ENCODE measurements at regions not wholly inside any gene's neighbourhood (a gene's known extent, or its start where the extent isn't known, plus 50 kb on each side); places are given as distances from the start of the nearest gene placed in this dataset.

DNA sequence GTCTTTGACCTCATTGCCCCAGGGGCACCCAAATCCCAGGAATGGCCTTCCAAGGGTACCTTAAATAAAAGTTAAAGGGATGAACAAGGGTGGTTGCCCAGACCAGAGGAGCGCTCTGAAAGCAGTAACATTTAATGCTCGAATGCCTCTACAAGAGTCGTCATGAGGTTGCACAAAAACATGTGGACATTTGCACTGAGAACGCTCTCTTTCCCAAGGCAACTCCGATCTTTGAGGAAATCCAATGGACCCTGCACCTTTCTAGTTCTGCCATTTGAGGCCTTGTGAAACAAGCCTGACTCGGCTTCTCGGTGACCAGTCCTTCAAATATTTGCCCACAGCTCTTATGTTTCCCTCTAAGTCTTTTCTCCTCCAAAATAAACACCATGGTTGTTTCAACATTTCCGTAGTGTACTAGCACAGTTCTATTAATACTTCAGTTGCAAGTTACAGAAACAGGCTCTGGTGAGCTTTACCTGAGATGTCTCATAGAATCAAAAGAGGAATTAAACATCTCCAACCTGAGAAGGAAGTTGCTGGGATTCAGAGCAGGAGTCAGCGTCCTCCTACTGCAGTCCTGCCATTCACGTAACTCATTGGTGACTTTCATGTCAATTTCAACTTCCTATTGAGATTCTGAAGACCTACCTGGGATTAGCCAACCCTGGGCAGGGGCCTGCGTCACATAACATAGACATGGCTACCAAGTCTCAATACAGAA is 168.8 kb upstream of the RAI14 start:
- DNase-seq, result peak; percentile 95

DNA sequence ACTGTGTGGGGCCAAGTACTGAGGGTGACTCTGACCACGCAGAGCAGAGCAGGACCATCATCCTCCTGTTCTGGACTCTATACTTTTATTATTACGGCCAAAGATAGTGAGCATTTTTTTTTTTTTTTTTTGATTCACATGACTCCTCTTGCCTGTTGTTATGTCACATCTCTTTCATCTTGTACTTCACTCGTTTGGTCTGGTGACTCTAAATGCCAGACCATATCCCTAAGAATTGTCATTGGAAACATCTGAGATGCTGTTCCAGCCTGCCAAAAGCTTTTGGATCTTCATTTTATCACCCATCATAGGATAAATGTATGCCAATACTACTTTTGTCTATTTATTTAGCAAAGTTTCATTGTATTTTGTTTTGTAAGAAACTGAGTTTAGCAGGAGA is 168.2 kb upstream of the RAI14 start:
- DNase-seq, result no peak

DNA sequence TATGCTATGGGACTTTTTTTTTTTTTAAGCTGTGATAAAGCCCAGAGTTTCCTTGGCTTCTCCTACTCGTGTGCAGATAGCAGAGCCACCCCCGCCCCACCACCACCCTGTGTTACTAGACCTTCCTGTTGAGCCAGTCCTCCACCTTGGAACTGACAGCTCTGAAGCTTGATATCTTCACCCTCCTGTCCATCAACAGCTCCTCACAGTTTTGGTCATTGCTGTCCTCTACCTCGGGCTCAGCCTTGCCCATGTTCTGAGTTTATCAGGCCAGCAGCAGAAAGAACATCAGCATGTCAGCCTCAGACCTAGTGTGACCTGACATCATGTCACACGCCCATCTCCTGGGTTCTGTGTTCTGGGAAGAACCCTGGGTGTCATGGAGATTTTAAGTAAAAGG is 167.1 kb upstream of the RAI14 start:
- no peak for DNase-seq

- no peak for DNase-seq
These were observed 165.4 kb upstream of the RAI14 start for GRCh38 chr5:34490506-34491250.

- DNase-seq, result no peak
These were observed 164.9 kb upstream of the RAI14 start for GRCh38 chr5:34491251-34491620.

GRCh38 chr5:34494111-34494755 is 161.9 kb upstream of the RAI14 start:
- peak; percentile 87 for DNase-seq

DNA sequence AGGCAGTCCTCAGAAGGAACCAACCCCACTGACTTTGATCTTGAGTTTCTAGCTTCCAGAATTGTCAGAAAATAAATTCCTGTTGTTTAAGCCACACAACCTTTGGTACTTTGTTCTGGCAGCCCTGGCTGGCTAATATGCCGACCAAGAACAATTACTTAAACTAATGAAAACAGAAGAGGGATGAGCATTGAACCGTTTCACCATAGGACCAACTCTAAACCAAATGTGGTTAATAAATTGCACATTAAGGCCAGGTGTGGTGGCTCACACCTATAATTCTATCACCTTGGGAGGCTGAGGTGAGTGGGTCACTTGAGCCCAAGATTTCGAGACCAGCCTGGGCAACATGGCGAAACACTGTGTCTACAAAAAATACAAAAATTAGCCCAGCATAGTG is 160.9 kb upstream of the RAI14 start:
- no peak for DNase-seq

DNA sequence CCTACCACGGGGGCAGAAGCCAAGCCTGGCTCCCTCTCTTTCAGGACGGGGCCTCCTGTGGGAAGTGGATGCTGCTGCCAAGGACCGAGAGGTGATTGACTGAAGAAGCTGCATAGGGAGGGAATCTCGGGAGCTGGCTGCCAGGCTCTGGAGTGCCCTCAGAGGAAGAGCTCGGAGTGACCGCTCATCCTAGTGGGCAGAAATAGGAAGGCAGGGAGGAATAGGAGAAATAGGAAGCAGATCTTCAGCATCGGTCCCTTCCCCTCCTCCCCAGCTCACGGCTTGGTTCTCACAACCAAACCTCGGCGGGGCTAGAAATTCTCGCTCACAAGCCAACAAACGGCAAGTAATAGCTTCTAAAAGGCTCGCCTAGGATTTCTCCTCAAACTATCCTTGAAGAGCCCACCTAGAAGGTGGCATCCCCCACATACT is 159.9 kb upstream of the RAI14 start:
- DNase-seq, result no peak

GRCh38 chr5:34496701-34497469 is 159.2 kb upstream of the RAI14 start:
- no peak for DNase-seq

DNA sequence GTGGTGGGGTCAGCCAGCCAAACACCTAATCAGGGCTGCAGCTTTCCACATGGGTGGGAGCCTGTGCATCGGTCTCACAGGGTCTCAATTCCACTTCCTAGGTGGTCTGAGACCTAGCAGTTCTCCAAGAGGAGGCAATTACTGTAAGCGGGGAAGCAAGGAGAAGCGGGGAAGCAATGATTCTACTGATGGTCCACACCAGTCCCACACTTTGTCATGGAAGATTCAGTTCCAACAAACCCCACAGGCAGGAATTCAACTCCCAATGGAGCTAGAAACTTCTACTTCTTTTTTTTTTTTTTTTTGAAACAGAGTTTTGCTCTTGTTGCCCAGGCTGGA is 158.7 kb upstream of the RAI14 start:
- DNase-seq, result no peak

DNA sequence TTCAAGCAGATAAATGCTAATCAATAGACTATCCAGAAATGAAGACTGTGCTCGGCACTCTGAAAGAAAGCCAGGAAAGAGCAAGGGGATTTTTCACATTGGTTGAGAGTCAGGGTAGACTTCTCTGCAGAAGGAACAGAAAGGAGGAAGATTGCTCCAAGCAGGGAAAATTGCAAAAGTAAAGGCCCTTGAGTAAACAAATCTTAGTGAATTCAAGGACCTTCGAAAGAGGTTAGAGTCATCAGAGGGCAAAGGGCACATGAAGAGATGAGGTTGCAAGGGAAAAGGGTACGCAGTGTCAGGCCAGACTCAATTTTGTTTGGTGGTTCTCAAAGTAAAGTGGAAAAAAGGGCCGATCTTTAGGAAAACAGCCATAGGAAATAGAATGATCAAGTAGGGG is 157.6 kb upstream of the RAI14 start:
- DNase-seq, result peak; percentile 62

DNA sequence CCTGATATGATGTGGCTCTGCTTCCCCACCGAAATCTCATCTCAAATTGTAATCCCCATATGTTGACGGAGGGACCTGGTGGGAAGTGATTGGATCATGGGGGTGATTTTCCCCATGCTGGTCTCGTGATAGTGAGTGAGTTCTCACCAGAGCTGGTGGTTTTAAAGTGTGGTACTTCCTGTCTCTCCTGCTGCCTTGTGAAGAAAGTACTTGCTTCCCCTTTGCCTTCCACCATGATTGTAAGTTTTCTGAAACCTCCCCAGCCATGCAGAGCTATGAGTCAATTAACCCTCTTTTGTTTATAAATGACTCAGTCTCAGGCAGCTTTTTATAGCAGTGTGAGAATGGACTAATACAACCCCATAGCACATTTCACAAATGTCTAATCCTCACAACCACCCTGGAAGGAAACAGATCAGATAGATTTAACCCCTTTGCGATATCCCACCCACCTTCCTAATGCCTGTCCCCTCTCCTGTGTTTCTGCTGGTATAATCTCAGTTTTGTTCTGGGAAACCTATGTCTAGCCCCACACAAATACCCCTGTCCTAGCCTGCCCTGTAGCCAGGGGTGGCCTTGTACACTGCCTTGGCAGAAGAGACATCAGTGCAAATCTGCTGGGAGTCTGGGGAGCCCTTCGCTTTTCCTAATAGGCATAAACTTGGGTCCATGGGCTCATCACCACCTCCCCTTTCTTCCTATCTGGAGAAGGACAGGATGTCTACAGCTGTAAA is 157.0 kb upstream of the RAI14 start:
- peak; percentile 91 for DNase-seq

GRCh38 chr5:34500236-34500847 is 155.8 kb upstream of the RAI14 start:
- DNase-seq, result peak; percentile 40

GRCh38 chr5:34501016-34501415 is 155.1 kb upstream of the RAI14 start:
- no peak for DNase-seq

GRCh38 chr5:34501840-34502239 is 154.3 kb upstream of the RAI14 start:
- no peak for DNase-seq

DNA sequence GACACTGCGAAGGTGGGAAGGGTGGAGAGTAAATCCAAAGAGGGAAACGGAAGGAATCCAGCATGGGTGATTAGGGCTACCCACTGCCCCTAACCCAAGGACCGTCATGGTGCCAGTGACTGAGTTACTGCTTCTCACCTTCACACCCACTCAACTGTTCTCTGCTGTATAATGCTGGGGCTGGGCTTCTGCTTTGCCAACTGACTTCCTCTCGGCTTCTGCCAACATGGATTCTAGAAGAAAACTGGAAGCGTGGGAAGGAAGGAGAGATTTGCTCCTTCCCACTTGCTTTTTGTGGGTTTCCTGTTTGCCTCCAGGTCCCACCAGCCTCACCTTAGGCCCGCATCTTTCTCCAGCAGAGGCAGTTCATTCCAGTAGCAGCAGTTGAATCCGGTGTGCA is 153.5 kb upstream of the RAI14 start:
- DNase-seq, result no peak

DNA sequence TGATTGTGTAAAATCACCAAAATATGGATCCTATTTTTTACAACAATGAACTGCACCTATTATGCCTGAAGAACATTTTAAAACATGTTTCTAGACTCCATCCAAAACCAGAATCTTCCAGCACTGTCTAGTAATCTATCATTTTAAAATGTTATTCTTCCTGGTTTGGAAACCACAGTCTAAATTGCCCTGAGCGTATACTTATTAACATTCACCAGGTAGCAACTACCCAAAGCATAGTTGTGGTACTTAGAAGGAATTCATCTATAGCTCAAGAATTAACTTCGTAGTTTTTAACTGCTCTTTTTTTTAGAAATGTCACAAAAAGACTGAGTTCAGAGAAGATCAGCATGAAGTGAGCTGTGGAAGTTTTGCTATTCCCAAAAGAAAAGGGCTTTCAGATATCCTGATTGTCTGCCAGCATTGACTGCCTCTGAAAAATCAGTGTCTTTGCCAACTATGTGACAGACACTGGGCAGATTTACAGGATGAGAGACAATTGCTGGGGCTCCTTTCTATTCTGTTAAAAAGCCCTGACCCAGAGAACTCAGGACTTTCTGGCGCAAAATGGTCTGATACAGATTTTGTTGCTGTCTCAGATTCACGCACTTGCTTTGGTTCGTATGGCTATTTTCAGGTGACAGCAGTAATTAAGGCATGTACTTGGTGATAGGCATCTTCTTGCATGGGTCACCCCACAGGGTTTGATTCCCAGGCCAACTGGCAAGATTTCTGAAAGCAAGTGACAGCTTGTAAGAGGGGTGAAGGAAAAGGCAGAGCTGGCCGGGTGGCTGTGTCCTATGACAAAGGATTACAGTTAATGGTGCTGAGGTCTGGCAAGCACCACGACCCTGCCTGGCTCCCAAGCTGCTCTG is 152.5 kb upstream of the RAI14 start:
- DNase-seq, result no peak

DNA sequence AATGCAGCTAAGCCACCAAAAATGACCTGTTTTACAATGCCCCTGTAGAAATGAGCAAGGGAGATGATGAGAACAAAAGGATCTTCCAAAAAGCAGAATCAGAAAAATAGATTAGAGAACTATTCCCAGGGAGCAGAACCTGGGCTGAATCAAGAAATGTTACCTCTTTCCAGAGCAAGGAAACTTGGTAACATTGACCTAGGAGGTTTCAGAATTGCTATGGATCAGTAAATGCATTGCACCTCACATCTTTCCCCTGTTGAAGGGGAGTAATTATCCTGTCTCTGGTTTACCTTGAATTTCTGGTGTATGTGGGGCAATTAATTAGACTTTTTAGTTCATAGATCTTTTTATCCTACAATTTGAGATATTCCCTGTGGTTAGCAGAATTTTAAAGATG is 151.2 kb upstream of the RAI14 start:
- DNase-seq, result no peak

GRCh38 chr5:34505731-34506130 is 150.4 kb upstream of the RAI14 start:
- DNase-seq, result no peak

DNA sequence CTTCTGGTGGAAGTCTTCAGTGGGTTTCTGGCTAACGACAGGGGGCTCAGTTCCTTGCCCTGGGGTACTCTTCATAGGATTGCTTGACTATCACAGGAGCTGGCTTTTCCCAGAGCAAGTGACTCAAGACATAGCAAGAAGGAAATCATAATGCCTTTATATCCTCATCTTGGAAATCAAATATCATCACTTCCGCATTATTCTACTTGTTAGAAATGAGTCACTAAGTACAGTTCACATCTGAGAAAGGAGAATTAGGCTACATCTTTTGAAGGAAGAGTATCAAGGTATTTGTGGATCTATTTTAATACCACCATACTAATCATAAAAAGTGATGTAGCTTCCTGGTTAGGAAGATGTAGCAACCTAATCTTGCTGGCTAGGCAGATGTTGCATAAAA is 148.2 kb upstream of the RAI14 start:
- no peak for DNase-seq

- DNase-seq, result no peak
These were observed 146.7 kb upstream of the RAI14 start for GRCh38 chr5:34509392-34509791.

Measured in HCEC 1CT (cell line).